GM10248 (cell line): ENCODE measurements at regions not wholly inside any gene's neighbourhood (a gene's known extent, or its start where the extent isn't known, plus 50 kb on each side); places are given as distances from the start of the nearest gene placed in this dataset.

Source experiments
- CTCF ChIA-PET: fragments of 300-600 bp; sonication (Branson Sonifier 250); formaldehyde crosslinking; extraction: SDS; loops from one replicate; lab custom pipeline; 2021; ENCODE audit warnings: antibody characterized with exemption; lab: Yijun Ruan, JAX
- POLR2A ChIA-PET: fragments of 350-650 bp; sonication (Branson Sonifier 250); formaldehyde crosslinking; extraction: SDS; loops from one replicate; lab custom pipeline; 2020; ENCODE audit warnings: antibody characterized with exemption; lab: Yijun Ruan, JAX
- DNase-seq: peaks from one replicate; pipeline ENCODE4 v3.0.0; 2012; ENCODE audit errors: extremely low spot score
- CTCF ChIP-seq: IDR thresholded peaks from 2 replicates; pipeline ENCODE4 v1.5.1; 2012; ENCODE audit warnings: mild to moderate bottlenecking, low read depth; ENCODE audit errors: extremely low read depth, missing control alignments, control extremely low read depth

GRCh38 chr19:41525989-41526388, 50.0 kb upstream of the CEACAM21 start:
- DNase-seq = no peak
- no peak for TF ChIP-seq CTCF
- ChIA-PET CTCF (interaction anchor here (0.6 to 1.8 kb wide), 2 partner anchors 38 to 44 kb away, joined by 3 to 5 read pairs; no protein-coding TSS in a partner anchor), POLR2A (no interaction called here)
